GM23338 (cell line): ENCODE measurements at regions not wholly inside any gene's neighbourhood (a gene's known extent, or its start where the extent isn't known, plus 50 kb on each side); places are given as distances from the start of the nearest gene placed in this dataset.

Experiments
- ATAC-seq: fragments of 200-7000 bp; cut with Tn5 transposase; 3 replicates; pipeline ENCODE4 v1.9.1; 2020
- DNase-seq: peaks from one replicate; pipeline ENCODE4 v3.0.0-alpha.2; 2015; ENCODE audit warnings: low spot score
- H2AFZ ChIP-seq: fragments of 200-600 bp; sonication (generic); 2 replicates; pipeline ENCODE4 v1.8.0; 2016; ENCODE audit warnings: antibody characterized with exemption, mild to moderate bottlenecking, moderate library complexity
- H3F3A ChIP-seq: fragments of 200-600 bp; sonication (generic); replicated peaks from 2 replicates; pipeline ENCODE4 v1.8.0; 2017; ENCODE audit warnings: antibody characterized with exemption, mixed run types, low read depth
- H3K27ac ChIP-seq: fragments of 200-600 bp; sonication (generic); 2 replicates; pipeline ENCODE4 v1.6.1; 2016; ENCODE audit warnings: low read depth
- H3K27me3 ChIP-seq: fragments of 200-600 bp; sonication (generic); 2 replicates; pipeline ENCODE4 v1.8.0; 2016; ENCODE audit warnings: mild to moderate bottlenecking, mixed run types, moderate library complexity; ENCODE audit not compliant: insufficient read depth
- H3K36me3 ChIP-seq: fragments of 200-600 bp; sonication (generic); 2 replicates; pipeline ENCODE4 v1.8.0; 2016; ENCODE audit warnings: mild to moderate bottlenecking; ENCODE audit not compliant: insufficient read depth
- H3K4me1 ChIP-seq: fragments of 200-600 bp; sonication (generic); 2 replicates; pipeline ENCODE4 v1.8.0; 2016; ENCODE audit warnings: mild to moderate bottlenecking, moderate library complexity; ENCODE audit not compliant: insufficient read depth
- H3K4me2 ChIP-seq: fragments of 200-600 bp; sonication (generic); 2 replicates; pipeline ENCODE4 v1.7.1; 2017; ENCODE audit warnings: mixed run types
- H3K4me3 ChIP-seq: fragments of 200-600 bp; sonication (generic); 2 replicates; pipeline ENCODE4 v1.6.1; 2016; ENCODE audit warnings: mixed run types
- H3K79me2 ChIP-seq: fragments of 200-600 bp; sonication (generic); replicated peaks from 2 replicates; pipeline ENCODE4 v1.8.0; 2017; ENCODE audit warnings: mild to moderate bottlenecking; ENCODE audit not compliant: insufficient read depth
- H3K9me2 ChIP-seq: fragments of 200-600 bp; sonication (generic); 2 replicates; pipeline ENCODE4 v1.8.0; 2017; ENCODE audit not compliant: insufficient read depth
- H4K20me1 ChIP-seq: fragments of 200-600 bp; sonication (generic); replicated peaks from 2 replicates; pipeline ENCODE4 v1.8.0; 2017; ENCODE audit warnings: mild to moderate bottlenecking; ENCODE audit not compliant: insufficient read depth
- H3K27ac Mint-ChIP-seq: 2 replicates; pipeline ENCODE4 v1.8.0; 2020; ENCODE audit warnings: inconsistent platforms, mild to moderate bottlenecking, moderate library complexity, mixed read lengths
- H3K27me3 Mint-ChIP-seq: 3 replicates; pipeline ENCODE4 v1.8.0; 2022; ENCODE audit warnings: low read depth, mild to moderate bottlenecking, moderate library complexity, mixed read lengths, inconsistent platforms; ENCODE audit not compliant: insufficient read depth, poor library complexity
- H3K36me3 Mint-ChIP-seq: 3 replicates; pipeline ENCODE4 v1.8.0; 2021; ENCODE audit warnings: low read depth, mild to moderate bottlenecking, inconsistent platforms, moderate library complexity, mixed read lengths
- H3K4me1 Mint-ChIP-seq: 3 replicates; pipeline ENCODE4 v1.8.0; 2020; ENCODE audit warnings: mild to moderate bottlenecking, inconsistent platforms, mixed read lengths
- H3K4me3 Mint-ChIP-seq: 3 replicates; pipeline ENCODE4 v1.8.0; 2021; ENCODE audit warnings: moderate library complexity, mild to moderate bottlenecking, inconsistent platforms, mixed read lengths
- H3K9me3 Mint-ChIP-seq: 3 replicates; pipeline ENCODE4 v1.8.0; 2020; ENCODE audit warnings: moderate library complexity, mild to moderate bottlenecking, inconsistent platforms, mixed read lengths
- CREB1 ChIP-seq: fragments of 250-450 bp; sonication (Bioruptor Pico); IDR thresholded peaks from 2 replicates; pipeline ENCODE4 v1.5.0; 2020; ENCODE audit warnings: low read depth, mild to moderate bottlenecking, moderate library complexity
- CTCF ChIP-seq, 2 experiments: fragments of 200-600 bp in 1 of 2; sonication (generic) in 1 of 2; conservative IDR thresholded peaks; 2 replicates each; pipeline versions ENCODE4 v1.5.1 to v1.6.1; 2016 to 2017; ENCODE audit warnings: antibody characterized with exemption in 2 of 2, low read depth in 2 of 2, mild to moderate bottlenecking in 2 of 2, moderate library complexity in 1 of 2
- EZH2phosphoT487 ChIP-seq: fragments of 200-600 bp; sonication (generic); IDR thresholded peaks from one replicate; pipeline ENCODE4 v1.8.1; 2018; ENCODE audit warnings: antibody characterized with exemption; ENCODE audit not compliant: unreplicated experiment
- JUNB ChIP-seq: IDR thresholded peaks from one replicate; pipeline ENCODE4 v1.6.1; 2016; ENCODE audit warnings: antibody characterized with exemption; ENCODE audit not compliant: unreplicated experiment
- POLR2AphosphoS5 ChIP-seq: IDR thresholded peaks from 2 replicates; pipeline ENCODE4 v1.6.1; 2016; ENCODE audit warnings: antibody characterized with exemption, low read depth
- ZNF114 ChIP-seq: fragments of 250-450 bp; sonication (Bioruptor Pico); IDR thresholded peaks from 2 replicates; pipeline ENCODE4 v1.5.0; 2020; ENCODE audit warnings: mild to moderate bottlenecking, moderate library complexity
- ZNF331 ChIP-seq: fragments of 250-450 bp; sonication (Bioruptor Pico); IDR thresholded peaks from 2 replicates; pipeline ENCODE4 v1.5.0; 2020; ENCODE audit warnings: low read depth, mild to moderate bottlenecking, moderate library complexity
- ZNF462 ChIP-seq: fragments of 250-450 bp; sonication (Bioruptor Pico); IDR thresholded peaks from 2 replicates; pipeline ENCODE4 v1.5.0; 2020; ENCODE audit warnings: mild to moderate bottlenecking, moderate library complexity
- TF ChIP-seq, protein P1 (sequence below): IDR thresholded peaks from 2 replicates; pipeline ENCODE4 v1.6.1; 2016; ENCODE audit warnings: antibody characterized with exemption

DNA sequence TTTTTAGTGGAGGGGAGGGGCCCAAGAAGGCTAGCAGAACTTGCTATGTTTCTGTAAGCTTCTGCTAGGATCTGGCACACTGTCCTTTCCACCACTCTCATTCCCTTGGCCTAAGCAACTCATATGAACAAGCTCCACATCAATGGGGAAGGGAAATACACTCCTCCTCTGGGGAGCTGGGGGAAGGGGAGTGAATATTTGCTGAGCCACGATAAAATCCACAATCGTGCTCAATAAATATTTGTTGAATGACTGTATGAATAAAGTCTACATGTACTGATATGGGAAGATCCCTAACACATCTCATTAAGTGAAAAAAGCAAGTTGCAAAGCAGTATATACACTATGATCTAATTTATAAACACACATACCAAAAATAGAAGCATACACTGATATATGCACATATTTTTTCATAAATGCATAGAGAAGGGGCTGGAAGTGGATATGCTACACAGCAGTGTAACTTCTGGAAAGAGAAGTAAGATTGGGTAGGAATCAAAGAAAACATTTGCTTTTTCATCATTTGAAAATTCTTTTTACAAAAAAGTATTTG lies 95.8 kb upstream of the EFHC2 start:
- H3K4me1 Mint-ChIP-seq = no peaks in the 10 kb centered on the region
- ATAC-seq (no peak), DNase-seq (no peak)
- no peak overlapping the region for H3K27ac ChIP-seq
- no peak overlapping the region for H3K27ac Mint-ChIP-seq
- no peak for TF ChIP-seq ZNF114 (CRISPR knock-in tag)
- TF ChIP-seq EZH2phosphoT487 = no peak
- H3K4me1 ChIP-seq = no peaks in the 10 kb centered on the region
- no peaks in the 10 kb centered on the region for H3K36me3 ChIP-seq
- H3K27me3 Mint-ChIP-seq = peaks cover 2% of the 10 kb centered on the region
- H4K20me1 ChIP-seq = no peaks in the 10 kb centered on the region
- H3K79me2 ChIP-seq = no peaks in the 10 kb centered on the region
- no peaks in the 10 kb centered on the region; the same call in 2 of the 3 replicates for H3K9me3 Mint-ChIP-seq
- no peak overlapping the region for H3K4me3 ChIP-seq
- H3K4me2 ChIP-seq = no peak overlapping the region
- no peaks in the 10 kb centered on the region for H3K36me3 Mint-ChIP-seq
- no peaks in the 10 kb centered on the region for H3K27me3 ChIP-seq
- no peaks in the 10 kb centered on the region for H3F3A ChIP-seq
- no peaks in the 10 kb centered on the region for H3K9me2 ChIP-seq
- H2AFZ ChIP-seq = no peak overlapping the region
- no peak overlapping the region for H3K4me3 Mint-ChIP-seq

GRCh38 chrX:44435047-44435446 lies 91.6 kb upstream of the EFHC2 start:
- Histone ChIP-seq H3K4me2 (no peak overlapping the region), H3K4me1 (no peaks in the 10 kb centered on the region), H3K79me2 (no peaks in the 10 kb centered on the region), H3K27ac (no peak overlapping the region), H3K27me3 (no peaks in the 10 kb centered on the region), H3K9me2 (no peaks in the 10 kb centered on the region), H3K36me3 (no peaks in the 10 kb centered on the region), H4K20me1 (no peaks in the 10 kb centered on the region), H3K4me3 (no peak overlapping the region), H2AFZ (no peak overlapping the region), H3F3A (no peaks in the 10 kb centered on the region)
- Mint-ChIP-seq H3K9me3 (no peaks in the 10 kb centered on the region; the same call in 2 of the 3 replicates), H3K4me3 (no peak overlapping the region), H3K4me1 (no peaks in the 10 kb centered on the region), H3K36me3 (no peaks in the 10 kb centered on the region), H3K27ac (no peak overlapping the region), H3K27me3 (peaks cover 2% of the 10 kb centered on the region)
- DNase-seq = no peak
- ATAC-seq = no peak
- TF ChIP-seq ZNF331 (CRISPR knock-in tag) (no peak), EZH2phosphoT487 (no peak), ZNF114 (CRISPR knock-in tag) (no peak), CREB1 (CRISPR knock-in tag) (no peak), POLR2AphosphoS5 (no peak), ZNF462 (CRISPR knock-in tag) (no peak), JUNB (no peak), CTCF (conservative IDR thresholded peaks at IDR 0.05; ENCODE audit: low read depth in 2 of 2) (no peak)
- TF ChIP-seq, protein P1, sequence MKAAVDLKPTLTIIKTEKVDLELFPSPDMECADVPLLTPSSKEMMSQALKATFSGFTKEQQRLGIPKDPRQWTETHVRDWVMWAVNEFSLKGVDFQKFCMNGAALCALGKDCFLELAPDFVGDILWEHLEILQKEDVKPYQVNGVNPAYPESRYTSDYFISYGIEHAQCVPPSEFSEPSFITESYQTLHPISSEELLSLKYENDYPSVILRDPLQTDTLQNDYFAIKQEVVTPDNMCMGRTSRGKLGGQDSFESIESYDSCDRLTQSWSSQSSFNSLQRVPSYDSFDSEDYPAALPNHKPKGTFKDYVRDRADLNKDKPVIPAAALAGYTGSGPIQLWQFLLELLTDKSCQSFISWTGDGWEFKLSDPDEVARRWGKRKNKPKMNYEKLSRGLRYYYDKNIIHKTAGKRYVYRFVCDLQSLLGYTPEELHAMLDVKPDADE = no peak
